ENCODE measurements at regions not wholly inside any gene's neighbourhood (a gene's known extent, or its start where the extent isn't known, plus 50 kb on each side); places are given as distances from the start of the nearest gene placed in this dataset.
"Not testable (repeated sequence)": the region's sequence is repeated elsewhere in the genome, so short reads cannot be mapped to it uniquely, and the experiment has no call there.

DNA sequence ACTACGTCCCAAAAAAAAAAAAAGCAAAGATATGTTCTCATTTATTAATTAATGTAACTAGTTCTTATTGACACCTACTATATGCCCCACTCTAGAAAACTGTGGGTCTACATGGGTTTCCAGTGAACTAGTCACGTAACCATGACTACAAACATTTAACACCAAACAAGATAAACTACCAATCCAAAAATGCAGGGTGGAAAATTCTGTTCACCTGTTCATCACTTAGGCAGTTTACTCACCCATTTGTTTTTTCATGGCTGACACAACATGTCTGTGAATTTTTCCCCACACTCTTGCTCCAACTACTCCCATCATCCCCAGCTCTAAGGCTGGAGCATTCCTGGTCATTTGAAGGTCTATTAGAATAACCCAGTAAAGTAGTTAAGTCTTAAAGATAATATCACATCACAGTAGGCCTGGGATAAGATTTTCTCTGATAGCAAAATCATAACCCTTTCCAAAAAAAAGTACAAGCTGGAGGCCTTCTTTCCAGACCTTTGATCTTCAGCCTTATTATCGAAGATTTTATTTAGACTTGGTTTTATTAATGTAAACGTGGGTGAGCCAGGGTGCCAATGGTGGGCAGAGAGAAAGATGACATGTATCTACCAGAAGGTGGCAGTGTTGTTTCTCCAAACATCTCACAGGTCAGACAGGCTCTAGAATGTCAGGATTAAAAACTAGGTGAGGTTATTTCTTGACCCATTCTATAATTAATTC lies 61.6 kb upstream of the DAAM1 start:
- ChIA-PET CTCF (interaction anchor here (0.6 to 1.0 kb wide), 2 partner anchors 314 to 770 kb away, joined by 3 to 4 read pairs; no protein-coding TSS in a partner anchor), POLR2A (no interaction called here)

DNA sequence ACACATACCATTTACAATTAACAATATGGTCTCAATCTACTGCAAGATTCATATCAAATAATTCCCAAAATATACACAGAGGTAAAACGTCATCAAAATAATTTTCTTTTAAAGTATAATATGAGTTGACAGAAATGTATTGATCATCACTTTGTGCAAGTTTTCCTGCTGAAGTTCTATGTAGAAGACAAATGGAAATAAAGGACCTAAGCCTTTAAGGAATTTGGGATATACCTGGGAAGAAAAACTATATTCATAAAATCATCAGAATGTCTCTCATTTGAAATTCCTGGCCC lies 61.1 kb upstream of the DAAM1 start:
- ChIA-PET CTCF (interaction anchor here (1.0 kb wide), 1 partner anchor 313 kb away, joined by 3 read pairs; no protein-coding TSS in a partner anchor), POLR2A (no interaction called here)

DNA sequence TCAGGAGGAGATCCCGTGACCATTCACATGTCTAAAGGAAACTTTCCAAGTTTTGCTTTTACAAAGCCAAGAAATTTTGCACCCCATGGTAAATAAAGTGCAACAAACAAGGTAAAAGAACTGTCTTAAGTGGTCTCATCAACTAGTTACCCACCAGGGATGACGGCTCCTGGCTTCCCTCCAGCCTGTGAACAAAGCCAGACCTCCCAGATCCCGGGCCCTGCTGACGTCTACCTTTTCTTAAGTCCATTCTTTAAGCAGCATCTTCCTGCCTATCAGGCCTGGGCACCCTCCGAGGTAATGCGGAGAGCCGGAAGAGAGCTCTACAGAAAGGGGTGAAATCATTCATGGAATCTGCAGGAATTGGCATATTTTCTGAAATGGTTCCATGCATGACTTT lies 58.0 kb upstream of the DAAM1 start:
- CTCF ChIA-PET = interaction anchor here (0.6 kb wide), 1 partner anchor 90 kb away, joined by 3 read pairs; no protein-coding TSS in a partner anchor
- POLR2A ChIA-PET = no interaction called here

DNA sequence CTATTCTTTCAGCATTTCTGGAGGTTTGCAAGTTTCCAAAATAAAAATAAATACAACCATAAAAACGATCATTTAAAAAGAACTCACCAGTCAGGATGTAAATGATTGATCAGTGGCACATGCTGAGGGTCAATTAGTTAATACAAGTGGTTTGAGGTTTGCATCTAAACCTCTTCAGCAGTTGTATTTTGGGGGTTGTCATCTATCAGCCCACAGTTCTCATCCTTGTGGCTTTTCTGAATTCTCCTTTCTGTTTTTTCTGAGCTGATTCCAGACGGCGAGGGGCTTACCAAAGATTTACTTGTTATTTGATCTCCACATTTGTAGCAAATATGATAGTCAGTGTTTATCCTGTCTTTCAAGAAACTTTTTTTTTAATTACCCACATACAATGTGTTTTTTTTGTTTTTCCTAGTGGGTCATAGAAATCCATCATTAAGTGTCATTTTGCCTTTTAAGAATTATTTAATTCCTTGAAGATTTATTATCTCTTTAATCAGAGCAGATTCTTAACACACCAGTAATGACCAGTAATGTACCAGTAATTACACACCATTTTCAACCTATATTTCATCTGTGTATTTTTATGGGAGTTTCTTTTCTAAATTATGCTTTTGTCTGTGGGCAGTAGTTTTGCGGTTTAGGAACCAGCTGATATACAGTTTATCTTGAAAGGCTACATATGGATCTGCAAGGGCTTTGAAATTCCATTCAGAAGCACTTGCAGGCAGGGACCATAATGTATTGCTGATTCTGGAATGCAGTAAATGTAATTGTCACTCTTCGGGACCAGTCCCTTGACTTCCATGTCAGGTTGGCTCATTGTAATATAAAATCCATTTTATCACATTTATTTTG lies 56.3 kb upstream of the DAAM1 start:
- CTCF ChIA-PET = interaction anchor here (1.0 kb wide), 1 partner anchor 13 kb away, joined by 3 read pairs; no protein-coding TSS in a partner anchor
- POLR2A ChIA-PET = no interaction called here

DNA sequence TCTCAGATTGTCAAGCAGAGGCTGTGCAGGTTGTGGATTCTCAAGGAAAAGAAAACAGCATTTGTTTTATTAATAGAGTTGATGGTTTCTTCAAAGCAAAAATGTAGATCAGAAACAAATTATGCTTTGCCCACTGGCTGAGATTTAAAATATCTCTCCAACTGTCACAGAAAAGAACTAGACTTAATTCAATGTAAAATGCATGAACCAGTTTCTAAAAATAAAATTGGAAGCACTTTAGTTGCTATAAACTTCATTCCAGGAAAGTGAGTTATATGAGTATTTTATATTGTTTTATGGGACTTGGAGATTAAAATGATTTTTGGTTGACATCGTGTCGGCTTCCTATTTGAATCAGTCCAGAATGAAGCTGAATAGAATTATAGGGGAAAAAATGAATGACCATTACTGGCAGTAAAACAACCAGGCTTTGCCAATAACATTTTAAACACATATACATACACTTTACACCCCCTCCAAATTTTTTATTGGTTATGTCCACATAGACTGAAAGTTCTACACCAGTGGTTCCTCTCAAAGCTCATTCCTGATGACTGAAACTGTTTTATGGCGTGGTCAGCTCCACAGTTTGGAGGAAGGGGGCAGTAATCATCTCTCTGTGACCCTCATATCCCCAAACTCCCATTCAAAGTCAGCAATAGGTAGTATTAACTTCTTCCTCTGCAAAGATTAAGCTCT lies 55.5 kb upstream of the DAAM1 start:
- ChIA-PET POLR2A (no interaction called here), CTCF (interaction anchor here (1.0 kb wide), 1 partner anchor 12 kb away, joined by 3 read pairs; no protein-coding TSS in a partner anchor)

DNA sequence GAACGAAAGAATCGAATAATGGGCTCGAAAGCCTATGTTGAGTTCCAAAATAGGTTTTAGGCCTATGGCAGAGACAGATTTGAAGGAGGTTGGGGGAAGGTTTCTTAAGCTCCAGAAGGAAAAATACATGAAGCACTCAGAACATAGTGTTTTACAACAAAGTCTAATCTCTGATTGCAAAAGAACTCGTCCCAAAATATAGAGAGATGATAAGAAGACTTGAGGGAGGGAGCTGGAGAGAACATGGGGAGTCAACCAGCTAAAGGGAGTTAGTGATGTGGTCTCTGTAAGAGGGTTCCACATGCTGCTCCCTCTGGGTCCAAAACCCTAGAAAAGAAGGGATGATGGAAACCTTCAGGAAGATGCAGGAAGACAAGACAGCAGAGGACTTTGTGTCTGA lies 54.8 kb upstream of the DAAM1 start:
- ChIA-PET CTCF (interaction anchor here (0.7 kb wide), 1 partner anchor 311 kb away, joined by 3 read pairs; no protein-coding TSS in a partner anchor), POLR2A (no interaction called here)

DNA sequence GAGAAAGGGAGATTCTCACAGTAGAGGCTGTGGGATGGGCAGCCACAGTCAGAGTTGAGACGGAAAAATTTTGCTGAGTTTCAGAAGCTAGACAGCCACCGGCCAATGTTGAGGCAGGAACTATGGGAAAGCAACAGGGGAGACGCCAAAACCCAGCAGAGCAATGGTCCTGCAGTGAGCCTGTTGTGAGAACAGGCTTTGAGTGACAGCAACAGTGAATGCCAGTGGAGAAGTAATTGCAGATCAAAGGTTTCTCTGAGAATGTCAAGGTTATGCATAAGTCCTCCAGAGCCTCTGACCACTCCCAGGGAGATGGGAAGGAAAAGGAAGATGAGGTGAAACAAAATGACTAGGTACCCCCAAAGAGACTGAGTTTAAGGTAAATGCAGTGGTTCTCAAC lies 54.2 kb upstream of the DAAM1 start:
- ChIA-PET POLR2A (no interaction called here), CTCF (interaction anchor here (0.7 kb wide), 1 partner anchor 310 kb away, joined by 3 read pairs; no protein-coding TSS in a partner anchor)

DNA sequence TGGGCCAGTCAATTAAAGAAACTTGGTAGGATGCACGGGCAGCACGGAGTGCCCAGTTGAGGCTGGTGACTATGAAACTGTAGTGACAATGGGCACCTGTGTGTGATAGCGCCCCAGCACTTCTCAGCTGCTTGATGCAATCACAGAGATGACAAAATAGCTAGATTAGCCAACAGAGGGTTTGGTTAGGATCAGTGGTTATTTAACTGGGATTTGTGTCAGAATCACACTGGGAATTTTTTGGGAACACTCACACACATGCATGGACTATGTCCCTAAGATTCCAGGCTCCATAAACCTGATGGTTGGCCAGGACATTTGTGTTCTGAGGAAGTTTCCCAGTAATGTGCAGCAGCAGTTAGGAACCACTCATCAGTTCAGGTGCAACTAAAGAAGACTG lies 51.2 kb upstream of the DAAM1 start:
- POLR2A ChIA-PET = no interaction called here

DNA sequence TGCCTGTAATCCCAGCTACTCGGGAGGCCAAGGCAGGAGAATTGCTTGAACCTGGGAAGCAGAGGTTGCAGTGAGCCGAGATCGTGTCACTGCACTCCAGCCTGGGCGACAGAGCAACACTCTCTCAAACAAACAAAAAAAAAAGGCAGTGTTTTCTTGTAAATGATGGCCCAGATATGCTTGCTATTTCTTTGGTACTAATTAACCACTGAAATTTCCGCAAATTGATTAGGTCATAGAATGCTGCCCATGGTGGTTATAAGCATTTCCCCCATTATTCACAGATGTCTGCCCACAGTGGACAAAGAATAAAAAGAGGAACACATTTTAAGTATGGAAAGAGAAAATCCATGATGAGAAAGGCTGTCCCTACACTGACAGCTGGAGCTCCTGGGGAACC lies 49.9 kb upstream of the DAAM1 start:
- POLR2A ChIA-PET, CTCF ChIA-PET: not testable (repeated sequence)

More for the DNA sequence above, 51.2 kb upstream of the DAAM1 start:
- CTCF ChIA-PET = no interaction called here

All from activated CD8-positive, alpha-beta memory T cell treated with anti-CD3 and anti-CD28 coated beads for 36 hours (primary cell).